ENCODE measurements at regions not wholly inside any gene's neighbourhood (a gene's known extent, or its start where the extent isn't known, plus 50 kb on each side); places are given as distances from the start of the nearest gene placed in this dataset.

DNA sequence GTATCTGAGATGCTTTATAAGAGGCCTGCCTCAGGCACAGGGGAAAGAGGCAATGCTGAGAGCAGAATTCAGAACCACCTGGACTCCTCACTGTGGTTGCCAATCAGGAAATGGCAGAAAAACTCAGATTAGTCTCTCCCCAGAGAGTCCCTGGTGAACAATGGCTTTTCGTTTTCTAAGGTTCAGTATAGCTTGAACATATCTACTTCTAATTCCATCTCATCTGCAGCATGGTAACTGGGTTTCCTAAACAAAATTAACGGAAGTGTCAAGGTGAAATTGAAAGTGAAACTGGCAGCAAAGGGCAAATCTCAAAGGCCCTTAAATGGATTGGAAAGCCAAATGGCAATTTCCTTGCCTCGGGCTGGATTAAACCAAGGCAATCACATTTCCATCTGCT lies 480.2 kb upstream of the ACVR2A start:
- TF ChIP-seq, protein P1, sequence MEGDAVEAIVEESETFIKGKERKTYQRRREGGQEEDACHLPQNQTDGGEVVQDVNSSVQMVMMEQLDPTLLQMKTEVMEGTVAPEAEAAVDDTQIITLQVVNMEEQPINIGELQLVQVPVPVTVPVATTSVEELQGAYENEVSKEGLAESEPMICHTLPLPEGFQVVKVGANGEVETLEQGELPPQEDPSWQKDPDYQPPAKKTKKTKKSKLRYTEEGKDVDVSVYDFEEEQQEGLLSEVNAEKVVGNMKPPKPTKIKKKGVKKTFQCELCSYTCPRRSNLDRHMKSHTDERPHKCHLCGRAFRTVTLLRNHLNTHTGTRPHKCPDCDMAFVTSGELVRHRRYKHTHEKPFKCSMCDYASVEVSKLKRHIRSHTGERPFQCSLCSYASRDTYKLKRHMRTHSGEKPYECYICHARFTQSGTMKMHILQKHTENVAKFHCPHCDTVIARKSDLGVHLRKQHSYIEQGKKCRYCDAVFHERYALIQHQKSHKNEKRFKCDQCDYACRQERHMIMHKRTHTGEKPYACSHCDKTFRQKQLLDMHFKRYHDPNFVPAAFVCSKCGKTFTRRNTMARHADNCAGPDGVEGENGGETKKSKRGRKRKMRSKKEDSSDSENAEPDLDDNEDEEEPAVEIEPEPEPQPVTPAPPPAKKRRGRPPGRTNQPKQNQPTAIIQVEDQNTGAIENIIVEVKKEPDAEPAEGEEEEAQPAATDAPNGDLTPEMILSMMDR (IDR thresholded peaks at IDR 0.05) = no peak
- no peak for TF ChIP-seq POLR2A (IDR thresholded peaks at IDR 0.05)

Data from suprapubic skin (tissue), 3 donors.